GM21786 (cell line): ENCODE measurements at regions not wholly inside any gene's neighbourhood (a gene's known extent, or its start where the extent isn't known, plus 50 kb on each side); places are given as distances from the start of the nearest gene placed in this dataset.

Source experiments
- ATAC-seq: cut with Tn5 transposase; IDR thresholded peaks from one replicate; pipeline ENCODE4 v1.9.1; 2021; ENCODE audit not compliant: unreplicated experiment

- ATAC-seq = no peak
These were observed 222.6 kb downstream of the PRDM2 start for GRCh38 chr1:13922466-13923110.

GRCh38 chr1:13926556-13926955 lies 226.6 kb downstream of the PRDM2 start:
- no peak for ATAC-seq

GRCh38 chr1:13927736-13928135 lies 227.7 kb downstream of the PRDM2 start:
- no peak for ATAC-seq

- ATAC-seq = no peak
These were observed 229.3 kb downstream of the PRDM2 start for GRCh38 chr1:13929313-13929712.

- ATAC-seq = no peak
These were observed 230.2 kb downstream of the PRDM2 start for GRCh38 chr1:13930151-13930550.

GRCh38 chr1:13931226-13931625 lies 231.2 kb downstream of the PRDM2 start:
- ATAC-seq = no peak

- no peak for ATAC-seq
These were observed 235.3 kb downstream of the PRDM2 start for GRCh38 chr1:13935336-13935735.

- ATAC-seq = no peak
These were observed 241.3 kb downstream of the PRDM2 start for GRCh38 chr1:13941315-13941714.

- ATAC-seq = no peak
These were observed 243.1 kb downstream of the PRDM2 start for GRCh38 chr1:13943055-13943454.

GRCh38 chr1:13945856-13946255 lies 245.9 kb downstream of the PRDM2 start:
- ATAC-seq = no peak

- no peak for ATAC-seq
These were observed 247.7 kb downstream of the PRDM2 start for GRCh38 chr1:13947658-13948057.

GRCh38 chr1:13948396-13948795 lies 248.4 kb downstream of the PRDM2 start:
- ATAC-seq = no peak

GRCh38 chr1:13948888-13949391 lies 249.0 kb downstream of the PRDM2 start:
- ATAC-seq = no peak

- no peak for ATAC-seq
These were observed 249.6 kb downstream of the PRDM2 start for GRCh38 chr1:13949546-13949945.

- no peak for ATAC-seq
These were observed 250.6 kb downstream of the PRDM2 start for GRCh38 chr1:13950637-13951036.

GRCh38 chr1:13951793-13952751 lies 252.1 kb downstream of the PRDM2 start:
- ATAC-seq = no peak

GRCh38 chr1:13952985-13953384 lies 253.0 kb downstream of the PRDM2 start:
- ATAC-seq = no peak

- ATAC-seq = no peak
These were observed 256.4 kb downstream of the PRDM2 start for GRCh38 chr1:13956393-13956792.

GRCh38 chr1:13960375-13960987 lies 260.5 kb downstream of the PRDM2 start:
- ATAC-seq = no peak

GRCh38 chr1:13964768-13965167 lies 264.8 kb downstream of the PRDM2 start:
- no peak for ATAC-seq

GRCh38 chr1:13965770-13966398 lies 265.9 kb downstream of the PRDM2 start:
- ATAC-seq = no peak
